ENCODE measurements at regions not wholly inside any gene's neighbourhood (a gene's known extent, or its start where the extent isn't known, plus 50 kb on each side); places are given as distances from the start of the nearest gene placed in this dataset.

DNA sequence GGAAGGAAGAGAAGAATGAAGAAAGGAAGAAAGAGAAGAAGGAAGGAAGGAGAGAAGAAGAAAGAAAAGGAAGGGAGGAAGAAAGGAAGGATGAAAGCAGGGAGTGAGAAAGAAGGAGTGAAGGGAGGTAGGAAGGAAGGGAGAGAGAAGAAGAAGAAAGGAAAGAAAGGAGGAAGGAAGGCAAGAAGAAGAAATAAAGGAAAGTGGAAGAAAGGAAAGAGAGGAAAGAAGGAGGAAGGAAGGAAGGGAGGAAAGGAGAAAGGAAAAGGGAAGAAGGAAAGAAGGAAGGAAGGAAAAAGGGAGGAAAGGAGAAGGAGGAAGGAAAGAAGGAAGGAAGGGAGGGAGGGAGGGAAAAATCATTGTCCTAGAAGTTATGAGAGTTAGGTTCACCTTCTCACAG is 696.6 kb upstream of the TMEM132C start:
- no peak for TF ChIP-seq EZH2phosphoT487 (conservative IDR thresholded peaks at IDR 0.05; ENCODE audit: low read length)

DNA sequence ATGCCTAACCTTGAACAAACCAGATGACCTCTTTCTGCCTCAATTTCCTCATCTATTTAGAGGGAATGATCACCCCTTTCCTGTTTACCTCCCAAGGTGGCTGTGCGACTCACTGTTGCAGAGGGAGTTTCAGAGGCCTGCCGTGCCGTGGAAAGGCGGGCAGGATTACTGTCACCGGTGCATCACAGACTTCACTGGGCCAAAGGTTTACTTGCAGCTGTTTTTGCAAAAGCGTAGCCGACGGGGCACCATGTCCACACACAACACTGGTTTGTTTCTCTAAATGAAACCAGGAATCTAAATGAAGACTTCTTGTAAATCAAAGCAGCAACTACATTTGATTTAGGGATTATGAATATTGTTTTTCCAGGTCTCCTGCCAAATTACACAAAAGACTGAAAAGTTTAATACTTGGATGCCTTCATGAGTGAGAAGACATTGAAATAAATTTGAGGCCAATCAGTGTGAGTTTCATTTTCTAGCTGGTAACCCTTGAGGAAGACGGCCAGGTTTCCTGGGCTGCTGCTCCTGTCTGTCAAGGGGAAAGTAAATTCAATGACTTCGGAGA is 696.1 kb upstream of the TMEM132C start:
- Histone ChIP-seq H3K27me3 (ENCODE audit: low read length) (no peaks in the 10 kb centered on the region), H4K20me1 (ENCODE audit: low read depth, low read length) (no peaks in the 10 kb centered on the region), H3K4me3 (ENCODE audit: insufficient read depth, low read length, poor library complexity, severe bottlenecking) (no peak overlapping the region), H2AFZ (ENCODE audit: low read depth, low read length, severe bottlenecking) (no peak overlapping the region), H3K4me2 (ENCODE audit: low read depth, low read length, poor library complexity, severe bottlenecking) (no peak overlapping the region), H3K9ac (ENCODE audit: low read length) (no peak overlapping the region), H3F3A (ENCODE audit: insufficient read depth) (no peaks in the 10 kb centered on the region), H3K27ac (ENCODE audit: low read depth, low read length) (no peak overlapping the region), H3K9me2 (replicated peaks; ENCODE audit: insufficient read depth, low read length) (no peaks in the 10 kb centered on the region), H3K36me3 (ENCODE audit: low read length) (no peaks in the 10 kb centered on the region), H3K79me2 (ENCODE audit: insufficient read depth, low read length) (no peaks in the 10 kb centered on the region), H3K9me3 (ENCODE audit: insufficient read depth, low read length) (no peaks in the 10 kb centered on the region)
- no peak for TF ChIP-seq EZH2phosphoT487 (conservative IDR thresholded peaks at IDR 0.05; ENCODE audit: low read length)

More for the DNA sequence above, 696.6 kb upstream of the TMEM132C start:
- no peak overlapping the region for H3K27ac ChIP-seq (ENCODE audit: low read depth, low read length)
- H3F3A ChIP-seq (ENCODE audit: insufficient read depth), result no peaks in the 10 kb centered on the region
- no peaks in the 10 kb centered on the region for H3K27me3 ChIP-seq (ENCODE audit: low read length)
- no peak overlapping the region for H3K4me3 ChIP-seq (ENCODE audit: insufficient read depth, low read length, poor library complexity, severe bottlenecking)
- no peaks in the 10 kb centered on the region for H4K20me1 ChIP-seq (ENCODE audit: low read depth, low read length)
- H3K4me2 ChIP-seq (ENCODE audit: low read depth, low read length, poor library complexity, severe bottlenecking), result no peak overlapping the region
- H3K79me2 ChIP-seq (ENCODE audit: insufficient read depth, low read length), result no peaks in the 10 kb centered on the region
- H3K36me3 ChIP-seq (ENCODE audit: low read length), result no peaks in the 10 kb centered on the region
- H3K9ac ChIP-seq (ENCODE audit: low read length), result no peak overlapping the region
- no peak overlapping the region for H2AFZ ChIP-seq (ENCODE audit: low read depth, low read length, severe bottlenecking)
- no peaks in the 10 kb centered on the region for H3K9me3 ChIP-seq (ENCODE audit: insufficient read depth, low read length)
- no peaks in the 10 kb centered on the region for H3K9me2 ChIP-seq (replicated peaks; ENCODE audit: insufficient read depth, low read length)

DNA sequence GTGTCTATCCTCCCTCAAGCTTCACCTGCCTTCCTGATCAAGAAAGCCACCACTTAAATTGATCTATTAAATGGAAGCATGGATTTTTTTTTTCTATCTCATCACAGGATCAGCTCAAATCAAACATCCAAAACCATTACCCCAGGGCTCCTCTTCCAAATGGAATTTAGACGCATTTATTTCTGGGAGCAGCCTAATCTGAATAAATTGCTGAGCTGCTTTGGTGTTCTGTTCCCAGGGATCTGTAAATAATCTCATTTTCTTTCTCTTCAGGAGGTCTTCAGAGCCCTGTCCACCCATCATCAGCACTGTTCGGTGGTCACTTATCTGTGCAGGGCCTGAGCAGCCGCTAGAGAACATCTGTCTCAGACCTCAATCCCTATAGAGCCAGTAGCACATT is 695.4 kb upstream of the TMEM132C start:
- Histone ChIP-seq H3K79me2 (ENCODE audit: insufficient read depth, low read length) (no peaks in the 10 kb centered on the region), H3K27ac (ENCODE audit: low read depth, low read length) (no peak overlapping the region), H3K27me3 (ENCODE audit: low read length) (no peaks in the 10 kb centered on the region), H3F3A (ENCODE audit: insufficient read depth) (no peaks in the 10 kb centered on the region), H3K36me3 (ENCODE audit: low read length) (no peaks in the 10 kb centered on the region), H2AFZ (ENCODE audit: low read depth, low read length, severe bottlenecking) (no peak overlapping the region), H4K20me1 (ENCODE audit: low read depth, low read length) (no peaks in the 10 kb centered on the region), H3K4me3 (ENCODE audit: insufficient read depth, low read length, poor library complexity, severe bottlenecking) (no peak overlapping the region), H3K9ac (ENCODE audit: low read length) (no peak overlapping the region), H3K9me2 (replicated peaks; ENCODE audit: insufficient read depth, low read length) (no peaks in the 10 kb centered on the region), H3K4me2 (ENCODE audit: low read depth, low read length, poor library complexity, severe bottlenecking) (no peak overlapping the region), H3K9me3 (ENCODE audit: insufficient read depth, low read length) (no peaks in the 10 kb centered on the region)
- TF ChIP-seq, protein P1, sequence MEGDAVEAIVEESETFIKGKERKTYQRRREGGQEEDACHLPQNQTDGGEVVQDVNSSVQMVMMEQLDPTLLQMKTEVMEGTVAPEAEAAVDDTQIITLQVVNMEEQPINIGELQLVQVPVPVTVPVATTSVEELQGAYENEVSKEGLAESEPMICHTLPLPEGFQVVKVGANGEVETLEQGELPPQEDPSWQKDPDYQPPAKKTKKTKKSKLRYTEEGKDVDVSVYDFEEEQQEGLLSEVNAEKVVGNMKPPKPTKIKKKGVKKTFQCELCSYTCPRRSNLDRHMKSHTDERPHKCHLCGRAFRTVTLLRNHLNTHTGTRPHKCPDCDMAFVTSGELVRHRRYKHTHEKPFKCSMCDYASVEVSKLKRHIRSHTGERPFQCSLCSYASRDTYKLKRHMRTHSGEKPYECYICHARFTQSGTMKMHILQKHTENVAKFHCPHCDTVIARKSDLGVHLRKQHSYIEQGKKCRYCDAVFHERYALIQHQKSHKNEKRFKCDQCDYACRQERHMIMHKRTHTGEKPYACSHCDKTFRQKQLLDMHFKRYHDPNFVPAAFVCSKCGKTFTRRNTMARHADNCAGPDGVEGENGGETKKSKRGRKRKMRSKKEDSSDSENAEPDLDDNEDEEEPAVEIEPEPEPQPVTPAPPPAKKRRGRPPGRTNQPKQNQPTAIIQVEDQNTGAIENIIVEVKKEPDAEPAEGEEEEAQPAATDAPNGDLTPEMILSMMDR (IDR thresholded peaks at IDR 0.05; ENCODE audit: insufficient read depth, low read length, poor library complexity, severe bottlenecking), result no peak
- TF ChIP-seq EZH2phosphoT487 (conservative IDR thresholded peaks at IDR 0.05; ENCODE audit: low read length), result no peak

DNA sequence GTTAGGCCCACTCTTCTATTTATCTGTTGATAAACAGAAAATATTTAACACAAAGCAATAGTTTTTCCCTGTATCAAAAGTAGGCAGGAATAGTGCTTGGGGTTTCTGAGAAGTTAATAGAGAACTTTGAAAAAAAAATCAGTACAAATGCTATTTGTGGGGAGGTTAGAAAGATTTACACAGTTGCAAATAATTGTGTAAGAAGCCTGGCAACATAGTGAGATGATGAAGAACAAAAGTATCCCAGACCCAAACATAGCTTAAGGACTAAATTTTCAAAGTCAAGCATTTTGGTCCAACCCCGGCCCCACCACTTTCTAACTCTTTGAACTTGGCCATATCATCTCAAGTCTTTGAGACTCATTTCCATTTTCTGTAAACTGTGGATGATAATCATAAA is 687.5 kb upstream of the TMEM132C start:
- H3K27me3 ChIP-seq (ENCODE audit: low read length), result no peaks in the 10 kb centered on the region
- no peaks in the 10 kb centered on the region for H4K20me1 ChIP-seq (ENCODE audit: low read depth, low read length)
- H3K9me3 ChIP-seq (ENCODE audit: insufficient read depth, low read length), result no peaks in the 10 kb centered on the region
- H3K9ac ChIP-seq (ENCODE audit: low read length), result no peak overlapping the region
- H3K27ac ChIP-seq (ENCODE audit: low read depth, low read length), result no peak overlapping the region
- no peak overlapping the region for H3K4me2 ChIP-seq (ENCODE audit: low read depth, low read length, poor library complexity, severe bottlenecking)
- H3F3A ChIP-seq (ENCODE audit: insufficient read depth), result no peaks in the 10 kb centered on the region
- TF ChIP-seq EZH2phosphoT487 (conservative IDR thresholded peaks at IDR 0.05; ENCODE audit: low read length), result no peak
- TF ChIP-seq, protein P1 (IDR thresholded peaks at IDR 0.05; ENCODE audit: insufficient read depth, low read length, poor library complexity, severe bottlenecking), result no peak
- no peaks in the 10 kb centered on the region for H3K9me2 ChIP-seq (replicated peaks; ENCODE audit: insufficient read depth, low read length)
- no peaks in the 10 kb centered on the region for H3K79me2 ChIP-seq (ENCODE audit: insufficient read depth, low read length)
- no peak overlapping the region for H2AFZ ChIP-seq (ENCODE audit: low read depth, low read length, severe bottlenecking)
- no peak overlapping the region for H3K4me3 ChIP-seq (ENCODE audit: insufficient read depth, low read length, poor library complexity, severe bottlenecking)
- H3K36me3 ChIP-seq (ENCODE audit: low read length), result no peaks in the 10 kb centered on the region
